ENCODE measurements at regions not wholly inside any gene's neighbourhood (a gene's known extent, or its start where the extent isn't known, plus 50 kb on each side); places are given as distances from the start of the nearest gene placed in this dataset.
A peak's percentile ranks its signal among the peaks of the same experiment; 100 is the strongest.

DNA sequence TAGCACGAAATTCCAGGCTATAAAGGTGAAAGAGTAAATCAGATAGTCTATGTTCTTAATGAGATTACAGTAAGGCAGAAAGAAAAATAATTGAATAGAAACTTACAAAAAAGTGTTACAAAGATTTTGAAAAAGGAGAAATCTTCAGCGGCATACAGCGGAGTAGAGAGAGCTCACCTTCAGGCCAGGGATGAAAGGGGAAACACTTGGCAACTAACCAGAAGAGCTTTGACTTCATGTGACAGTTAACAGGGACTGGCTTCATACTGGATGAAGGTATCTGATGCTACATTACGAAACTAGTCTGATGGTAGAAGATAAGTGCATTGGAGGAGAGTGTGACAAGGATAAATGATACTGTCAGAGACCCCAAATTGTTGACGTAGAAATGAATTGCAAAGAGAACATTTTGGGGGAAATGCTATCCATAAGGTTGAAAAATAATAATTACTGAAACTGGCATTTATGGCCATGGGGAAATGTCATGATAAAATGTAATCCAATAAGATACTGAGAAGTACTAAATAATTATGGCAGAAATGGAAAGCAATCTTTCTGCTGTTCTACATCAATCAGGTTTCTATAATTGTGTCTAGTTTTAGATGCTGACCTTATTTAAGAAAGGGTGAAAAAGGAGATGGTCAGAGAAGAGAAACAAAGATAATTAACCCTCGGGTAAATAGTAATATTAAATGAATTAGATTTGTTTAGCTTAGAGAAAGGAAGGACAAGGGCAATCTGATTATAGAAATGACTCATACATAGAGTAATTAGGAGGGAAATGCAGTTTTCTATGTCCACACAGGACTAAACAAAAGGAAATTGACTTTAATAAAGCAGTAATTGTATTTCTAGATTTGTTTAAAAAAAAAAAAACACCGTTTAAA lies 808.7 kb downstream of the NCAM2 start:
- H3K36me3 ChIP-seq (ENCODE audit: control insufficient read depth in 2 of 4, insufficient read depth in 4 of 4, low read length in 3 of 4): no peaks in the 10 kb centered on the region
- no peaks in the 10 kb centered on the region for H3K9me3 ChIP-seq (ENCODE audit: insufficient read depth in 2 of 2, low read depth in 1 of 2, low read length in 1 of 2)
- H4K8ac ChIP-seq (ENCODE audit: extremely low read depth, insufficient read depth, low read length): no peak overlapping the region
- H3K23me2 ChIP-seq (ENCODE audit: low read depth, low read length): no peaks in the 10 kb centered on the region
- no peak overlapping the region for H2AK5ac ChIP-seq (ENCODE audit: low read depth, low read length)
- no peak overlapping the region for H3K56ac ChIP-seq (replicated peaks; ENCODE audit: insufficient read length, low read depth, low read length)
- no peak overlapping the region for H4K91ac ChIP-seq (replicated peaks; ENCODE audit: insufficient read length, low read length)
- H3K4me1 ChIP-seq (replicated peaks in 1 of 4; ENCODE audit: control insufficient read depth in 3 of 4, insufficient read depth in 4 of 4, low read length in 3 of 4): no peaks in the 10 kb centered on the region
- no peak overlapping the region for H2BK12ac ChIP-seq (ENCODE audit: low read depth, low read length)
- no peak overlapping the region for H3K4me2 ChIP-seq (ENCODE audit: insufficient read depth in 1 of 2, low read depth in 2 of 2, low read length in 2 of 2)
- H3K27ac ChIP-seq (ENCODE audit: low read depth, low read length): no peak overlapping the region
- no peaks in the 10 kb centered on the region for H4K20me1 ChIP-seq (replicated peaks in 1 of 2; ENCODE audit: control insufficient read depth in 1 of 2, insufficient read depth in 2 of 2, low read length in 2 of 2)
- H2AFZ ChIP-seq (ENCODE audit: low read length): peak overlapping the region; percentile 83
- H3K4ac ChIP-seq (replicated peaks; ENCODE audit: insufficient read length, low read depth, low read length): no peak overlapping the region
- H4K5ac ChIP-seq (ENCODE audit: insufficient read length, low read depth, low read length): no peak overlapping the region
- no peaks in the 10 kb centered on the region for H3K79me1 ChIP-seq (ENCODE audit: low read depth, low read length)
- no peak overlapping the region for H2BK15ac ChIP-seq (ENCODE audit: low read length)
- H3K4me3 ChIP-seq (ENCODE audit: extremely low read depth in 1 of 4, insufficient read depth in 2 of 4, low read depth in 3 of 4, low read length in 4 of 4): no peak overlapping the region
- ChIA-PET CTCF (ENCODE audit: partially characterized antibody) (no interaction called here), POLR2A (ENCODE audit: partially characterized antibody) (interaction anchor here (0.5 kb wide), 1 partner anchor 105 kb away, joined by 3 read pairs; no protein-coding TSS in a partner anchor)
- H3K14ac ChIP-seq (ENCODE audit: insufficient read length): no peak overlapping the region
- no peak overlapping the region for H3K9ac ChIP-seq (replicated peaks in 1 of 4; ENCODE audit: extremely low read depth in 1 of 4, low read depth in 3 of 4, low read length in 3 of 4)
- H3K79me2 ChIP-seq (ENCODE audit: control insufficient read depth in 1 of 2, insufficient read depth in 2 of 2, low read length in 2 of 2): no peaks in the 10 kb centered on the region
- 92% methylated on average over 7 of the region's 7 CpGs; no CpG with 5 or more reads in 1 of the 2 experiments for WGBS, 2 experiments (ENCODE audit: extremely low coverage in 1 of 2, insufficient coverage in 1 of 2, insufficient read length in 1 of 2, insufficient replicate concordance in 2 of 2, low coverage in 1 of 2, low lambda C conversion rate in 2 of 2, missing lambda C conversion rate in 1 of 2)
- H2BK5ac ChIP-seq (ENCODE audit: low read depth, low read length): no peak overlapping the region
- no peak overlapping the region for H3K18ac ChIP-seq (ENCODE audit: extremely low read depth, low read length)
- H2BK20ac ChIP-seq (ENCODE audit: low read length): no peak overlapping the region
- no peak overlapping the region for H2BK120ac ChIP-seq (replicated peaks; ENCODE audit: low read depth, low read length)
- H3K27me3 ChIP-seq (replicated peaks in 1 of 4; ENCODE audit: control insufficient read depth in 3 of 4, extremely low read depth in 1 of 4, insufficient read depth in 3 of 4, low read length in 3 of 4): no peaks in the 10 kb centered on the region
- no peak overlapping the region for H3K23ac ChIP-seq (ENCODE audit: insufficient read length)
- DNase-seq (ENCODE audit: low read depth in 1 of 2, low spot score in 2 of 2): no peak
- TF ChIP-seq SRF (IDR thresholded peaks at IDR 0.05; ENCODE audit: low read depth, low read length): no peak
- TF ChIP-seq SAP30 (IDR thresholded peaks at IDR 0.05; ENCODE audit: insufficient read depth, insufficient replicate concordance, low read length): no peak
- TF ChIP-seq CTBP2 (IDR thresholded peaks at IDR 0.05; ENCODE audit: borderline replicate concordance, insufficient read depth, insufficient read length, low read length): no peak
- TF ChIP-seq SP1 (IDR thresholded peaks at IDR 0.05; ENCODE audit: low read depth, low read length): no peak
- no peak for TF ChIP-seq NRF1 (IDR thresholded peaks at IDR 0.05; ENCODE audit: low read depth, low read length)
- no peak for TF ChIP-seq TAF1 (IDR thresholded peaks at IDR 0.05; ENCODE audit: low read depth, low read length)
- TF ChIP-seq CREB1 (IDR thresholded peaks at IDR 0.05): no peak
- TF ChIP-seq TBP (IDR thresholded peaks at IDR 0.05; ENCODE audit: low read depth, low read length): no peak
- no peak for FAIRE-seq

Data from H1 (cell line).